ENCODE measurements at regions not wholly inside any gene's neighbourhood (a gene's known extent, or its start where the extent isn't known, plus 50 kb on each side); places are given as distances from the start of the nearest gene placed in this dataset.

DNA sequence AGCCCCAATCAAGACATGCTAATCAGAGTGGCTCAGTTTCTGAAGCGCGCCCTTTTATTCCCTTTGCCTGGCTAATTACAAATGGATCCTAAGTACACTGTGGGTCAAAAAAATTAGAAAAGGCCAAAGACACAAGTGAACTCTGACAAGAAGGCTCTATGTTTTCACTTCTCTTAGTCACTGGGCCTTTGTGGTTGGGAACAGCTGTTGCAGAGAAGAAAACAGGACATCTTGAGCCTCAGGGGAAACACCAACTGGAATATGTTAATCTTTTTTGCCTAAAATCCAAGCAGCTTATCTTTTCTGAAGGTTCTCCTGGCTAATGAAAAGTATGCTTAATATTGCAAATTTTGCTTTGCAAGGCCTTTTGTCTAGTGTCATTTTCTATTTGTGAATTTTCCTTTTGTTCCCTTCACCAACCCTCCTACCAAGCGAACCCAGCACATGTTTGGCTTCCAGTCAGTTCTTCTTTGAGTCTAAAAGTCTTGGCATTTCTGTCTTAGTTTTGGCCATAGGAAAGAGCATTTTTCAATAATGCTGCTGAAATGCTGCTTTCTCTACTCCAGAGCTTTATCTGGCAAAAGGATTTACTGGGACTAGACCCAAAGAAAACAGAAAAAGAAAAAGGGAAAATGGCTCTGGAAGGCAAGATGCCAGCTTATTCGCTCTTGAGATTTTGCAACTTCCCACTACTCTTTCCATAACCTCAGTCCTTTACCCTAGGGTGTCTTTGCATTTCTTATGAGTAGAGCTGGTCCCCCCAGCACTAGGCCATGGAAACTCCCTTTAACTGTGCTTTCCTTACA is 440.2 kb upstream of the ST6GAL2 start:
- Histone ChIP-seq H3K27me3 (replicated peaks in 1 of 4; ENCODE audit: control extremely low read depth in 1 of 4, control insufficient read depth in 3 of 4, insufficient read depth in 4 of 4, low read length in 3 of 4) (no peaks in the 10 kb centered on the region), H3K4me1 (ENCODE audit: control insufficient read depth in 2 of 2, insufficient read depth in 2 of 2, low read length in 2 of 2) (no peaks in the 10 kb centered on the region), H3K4me2 (replicated peaks; ENCODE audit: low read depth, low read length, poor library complexity, severe bottlenecking) (no peak overlapping the region), H3K79me2 (ENCODE audit: control insufficient read depth, insufficient read depth, low read length) (no peaks in the 10 kb centered on the region), H3K9ac (ENCODE audit: low read length) (no peak overlapping the region), H3K27ac (ENCODE audit: low read length in 2 of 2) (no peak overlapping the region), H4K20me1 (ENCODE audit: control insufficient read depth, insufficient read depth, low read length, poor library complexity, severe bottlenecking) (no peaks in the 10 kb centered on the region), H3K4me3 (ENCODE audit: control extremely low read depth in 1 of 5, extremely low read depth in 1 of 5, insufficient read depth in 1 of 5, low read depth in 2 of 5, low read length in 4 of 5) (no peak overlapping the region), H3K9me3 (ENCODE audit: control extremely low read depth in 1 of 3, control insufficient read depth in 2 of 3, insufficient read depth in 1 of 3, low read length in 2 of 3) (peaks cover 1 to 3% (median 2%) of the 10 kb centered on the region in 3 donors), H2AFZ (ENCODE audit: insufficient read depth, low read depth, low read length, poor library complexity, severe bottlenecking) (no peak overlapping the region), H3K36me3 (replicated peaks in 1 of 2; ENCODE audit: control extremely low read depth in 1 of 2, control insufficient read depth in 1 of 2, extremely low read depth in 1 of 2, insufficient read depth in 2 of 2, low read length in 1 of 2) (no peaks in the 10 kb centered on the region)
- TF ChIP-seq, protein P1, sequence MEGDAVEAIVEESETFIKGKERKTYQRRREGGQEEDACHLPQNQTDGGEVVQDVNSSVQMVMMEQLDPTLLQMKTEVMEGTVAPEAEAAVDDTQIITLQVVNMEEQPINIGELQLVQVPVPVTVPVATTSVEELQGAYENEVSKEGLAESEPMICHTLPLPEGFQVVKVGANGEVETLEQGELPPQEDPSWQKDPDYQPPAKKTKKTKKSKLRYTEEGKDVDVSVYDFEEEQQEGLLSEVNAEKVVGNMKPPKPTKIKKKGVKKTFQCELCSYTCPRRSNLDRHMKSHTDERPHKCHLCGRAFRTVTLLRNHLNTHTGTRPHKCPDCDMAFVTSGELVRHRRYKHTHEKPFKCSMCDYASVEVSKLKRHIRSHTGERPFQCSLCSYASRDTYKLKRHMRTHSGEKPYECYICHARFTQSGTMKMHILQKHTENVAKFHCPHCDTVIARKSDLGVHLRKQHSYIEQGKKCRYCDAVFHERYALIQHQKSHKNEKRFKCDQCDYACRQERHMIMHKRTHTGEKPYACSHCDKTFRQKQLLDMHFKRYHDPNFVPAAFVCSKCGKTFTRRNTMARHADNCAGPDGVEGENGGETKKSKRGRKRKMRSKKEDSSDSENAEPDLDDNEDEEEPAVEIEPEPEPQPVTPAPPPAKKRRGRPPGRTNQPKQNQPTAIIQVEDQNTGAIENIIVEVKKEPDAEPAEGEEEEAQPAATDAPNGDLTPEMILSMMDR (IDR thresholded peaks at IDR 0.05): no peak
- TF ChIP-seq EZH2 (IDR thresholded peaks at IDR 0.05; ENCODE audit: borderline replicate concordance, insufficient read depth, low read depth, low read length, poor library complexity, severe bottlenecking): no peak
- H3K27ac Mint-ChIP-seq: no peak overlapping the region
- H3K27me3 Mint-ChIP-seq: no peaks in the 10 kb centered on the region
- H3K4me3 Mint-ChIP-seq: no peak overlapping the region
- intact Hi-C loops (cut with micrococcal nuclease): no loop called here
- CTCF ChIA-PET: no interaction called here
- POLR2A ChIA-PET: no interaction called here
- 92% methylated on average over 2 of the region's 4 CpGs for WGBS (ENCODE audit: insufficient coverage)
- ATAC-seq (ENCODE audit: low read depth): no peak
- H3K4me1 Mint-ChIP-seq: no peaks in the 10 kb centered on the region
- H3K9me3 Mint-ChIP-seq (ENCODE audit: insufficient read depth): peaks cover 7% of the 10 kb centered on the region
- DNase-seq: no peak

GRCh38 chr2:107334306-107334705 is 448.3 kb upstream of the ST6GAL2 start:
- intact Hi-C loops (cut with micrococcal nuclease): no loop called here
- Mint-ChIP-seq H3K4me1 (no peaks in the 10 kb centered on the region), H3K9me3 (ENCODE audit: insufficient read depth) (peaks cover 5% of the 10 kb centered on the region), H3K27ac (no peak overlapping the region), H3K4me3 (no peak overlapping the region), H3K27me3 (no peaks in the 10 kb centered on the region)
- no peaks in the 10 kb centered on the region for H3K4me1 ChIP-seq (ENCODE audit: control insufficient read depth in 2 of 2, insufficient read depth in 2 of 2, low read length in 2 of 2)
- no peaks in the 10 kb centered on the region for H3K79me2 ChIP-seq (ENCODE audit: control insufficient read depth, insufficient read depth, low read length)
- DNase-seq (no peak), ATAC-seq (ENCODE audit: low read depth) (no peak)
- H3K9ac ChIP-seq (ENCODE audit: low read length): no peak overlapping the region
- TF ChIP-seq, protein P1 (IDR thresholded peaks at IDR 0.05): no peak
- TF ChIP-seq EZH2 (IDR thresholded peaks at IDR 0.05; ENCODE audit: borderline replicate concordance, insufficient read depth, low read depth, low read length, poor library complexity, severe bottlenecking): no peak
- H2AFZ ChIP-seq (ENCODE audit: insufficient read depth, low read depth, low read length, poor library complexity, severe bottlenecking): no peak overlapping the region
- no peak overlapping the region for H3K4me2 ChIP-seq (replicated peaks; ENCODE audit: low read depth, low read length, poor library complexity, severe bottlenecking)
- no peak overlapping the region for H3K27ac ChIP-seq (ENCODE audit: low read length in 2 of 2)
- no peaks in the 10 kb centered on the region for H4K20me1 ChIP-seq (ENCODE audit: control insufficient read depth, insufficient read depth, low read length, poor library complexity, severe bottlenecking)
- WGBS (ENCODE audit: insufficient coverage): no CpG with 5 or more reads among the region's 2 CpGs
- no peaks in the 10 kb centered on the region for H3K9me3 ChIP-seq (ENCODE audit: control extremely low read depth in 1 of 3, control insufficient read depth in 2 of 3, insufficient read depth in 1 of 3, low read length in 2 of 3)
- no peaks in the 10 kb centered on the region for H3K27me3 ChIP-seq (replicated peaks in 1 of 4; ENCODE audit: control extremely low read depth in 1 of 4, control insufficient read depth in 3 of 4, insufficient read depth in 4 of 4, low read length in 3 of 4)
- CTCF ChIA-PET: no interaction called here
- POLR2A ChIA-PET: no interaction called here
- no peaks in the 10 kb centered on the region for H3K36me3 ChIP-seq (replicated peaks in 1 of 2; ENCODE audit: control extremely low read depth in 1 of 2, control insufficient read depth in 1 of 2, extremely low read depth in 1 of 2, insufficient read depth in 2 of 2, low read length in 1 of 2)
- no peak overlapping the region for H3K4me3 ChIP-seq (ENCODE audit: control extremely low read depth in 1 of 5, extremely low read depth in 1 of 5, insufficient read depth in 1 of 5, low read depth in 2 of 5, low read length in 4 of 5)

Data from B cell (primary cell).